Liver (tissue), 8 donors: ENCODE measurements at regions not wholly inside any gene's neighbourhood (a gene's known extent, or its start where the extent isn't known, plus 50 kb on each side); places are given as distances from the start of the nearest gene placed in this dataset.

Experiments used
- DNase-seq: peaks from one replicate; pipeline ENCODE4 v3.0.0-alpha.2; 2017; ENCODE audit warnings: low spot score
- H3K27ac ChIP-seq, 2 donors: one replicate each; pipeline ENCODE4 v1.7.0; 2013; ENCODE audit warnings: inconsistent platforms in 2 of 2, low read length in 2 of 2, control low read depth in 1 of 2, low read depth in 1 of 2, mild to moderate bottlenecking in 1 of 2
- H3K27me3 ChIP-seq, 4 donors: one replicate each; pipeline versions ENCODE4 v1.6.1 to v1.7.0; 2013; ENCODE audit warnings: low read length in 3 of 4, inconsistent platforms in 1 of 4, mild to moderate bottlenecking in 1 of 4, moderate library complexity in 1 of 4; ENCODE audit not compliant: control insufficient read depth in 4 of 4, insufficient read depth in 4 of 4
- H3K36me3 ChIP-seq, 4 donors: one replicate each; pipeline versions ENCODE4 v1.6.1 to v1.7.0; 2013; ENCODE audit warnings: low read length in 3 of 4, mild to moderate bottlenecking in 3 of 4, low read depth in 1 of 4, moderate library complexity in 1 of 4; ENCODE audit not compliant: control insufficient read depth in 4 of 4, insufficient read depth in 3 of 4
- H3K4me1 ChIP-seq, 4 donors: one replicate each; pipeline versions ENCODE4 v1.6.1 to v1.7.0; 2013; ENCODE audit warnings: low read length in 3 of 4, mild to moderate bottlenecking in 3 of 4, moderate library complexity in 1 of 4; ENCODE audit not compliant: control insufficient read depth in 4 of 4, insufficient read depth in 4 of 4
- H3K4me3 ChIP-seq, 3 donors: one replicate each; pipeline versions ENCODE4 v1.6.1 to v1.7.0; 2013; ENCODE audit warnings: low read length in 3 of 3, control low read depth in 1 of 3, low read depth in 1 of 3, mild to moderate bottlenecking in 1 of 3
- H3K9ac ChIP-seq, 2 donors: one replicate each; pipeline ENCODE4 v1.7.0; 2013; ENCODE audit warnings: low read length in 2 of 2, mild to moderate bottlenecking in 2 of 2, moderate library complexity in 2 of 2, control low read depth in 1 of 2, low read depth in 1 of 2
- H3K9me3 ChIP-seq, 4 donors: one replicate each; pipeline versions ENCODE4 v1.6.1 to v1.7.0; 2013; ENCODE audit warnings: low read length in 3 of 4; ENCODE audit not compliant: control insufficient read depth in 4 of 4
- CTCF ChIP-seq: fragments of 150-350 bp; IDR thresholded peaks from 2 replicates; pipeline ENCODE4 v1.5.1; 2017; ENCODE audit warnings: improper control_type of control experiment, low read depth, low read length; ENCODE audit not compliant: missing input control
- EGR1 ChIP-seq, 2 donors: IDR thresholded peaks; 2 replicates each; pipeline ENCODE4 v1.6.1; 2016 to 2018; ENCODE audit warnings: antibody characterized with exemption in 2 of 2, low read depth in 2 of 2
- FOXA2 ChIP-seq: IDR thresholded peaks from 2 replicates; pipeline ENCODE4 v1.6.1; 2016; ENCODE audit warnings: antibody characterized with exemption
- GABPA ChIP-seq, 2 donors: IDR thresholded peaks in 1 of 2; conservative IDR thresholded peaks in 1 of 2; 2 replicates each; pipeline ENCODE4 v1.6.1; 2016; ENCODE audit warnings: antibody characterized with exemption in 2 of 2, mild to moderate bottlenecking in 1 of 2, moderate library complexity in 1 of 2
- HNF4A ChIP-seq, 2 donors: conservative IDR thresholded peaks; 2 replicates each; pipeline ENCODE4 v1.6.1; 2016; ENCODE audit warnings: antibody characterized with exemption in 2 of 2, mild to moderate bottlenecking in 2 of 2
- JUND ChIP-seq, 2 donors: IDR thresholded peaks; 2 replicates each; pipeline ENCODE4 v1.6.1; 2016; ENCODE audit warnings: antibody characterized with exemption in 2 of 2
- MAX ChIP-seq: IDR thresholded peaks from 2 replicates; pipeline ENCODE4 v1.6.1; 2016; ENCODE audit warnings: antibody characterized with exemption
- NR2F2 ChIP-seq: IDR thresholded peaks from 2 replicates; pipeline ENCODE4 v1.6.1; 2016; ENCODE audit warnings: antibody characterized with exemption
- RAD21 ChIP-seq, 2 donors: IDR thresholded peaks; 2 replicates each; pipeline ENCODE4 v1.6.1; 2016; ENCODE audit warnings: antibody characterized with exemption in 2 of 2, mild to moderate bottlenecking in 2 of 2
- RXRA ChIP-seq, 2 donors: IDR thresholded peaks; 2 replicates each; pipeline ENCODE4 v1.6.1; 2017 to 2018; ENCODE audit warnings: antibody characterized with exemption in 2 of 2, mild to moderate bottlenecking in 1 of 2
- SP1 ChIP-seq: IDR thresholded peaks from 2 replicates; pipeline ENCODE4 v1.6.1; 2018; ENCODE audit warnings: antibody characterized with exemption, mild to moderate bottlenecking
- TAF1 ChIP-seq: conservative IDR thresholded peaks from 2 replicates; pipeline ENCODE4 v1.6.1; 2016; ENCODE audit warnings: antibody characterized with exemption, mild to moderate bottlenecking
- ZBTB33 ChIP-seq: IDR thresholded peaks from 2 replicates; pipeline ENCODE4 v1.6.1; 2016; ENCODE audit warnings: antibody characterized with exemption
- WGBS: extraction: QIAGEN DNeasy Blood & Tissue Kit; methylation state at CpG from one replicate; pipeline ENCODE4 v1.1.7; 2013; 5-methylcytosine and 5-hydroxymethylcytosine counted together
- TF ChIP-seq, protein P1 (sequence below): IDR thresholded peaks from 2 replicates; pipeline ENCODE4 v1.6.1; 2016; ENCODE audit warnings: antibody characterized with exemption
- TF ChIP-seq, protein P2 (sequence below): IDR thresholded peaks from 2 replicates; pipeline ENCODE4 v1.6.1; 2016; ENCODE audit warnings: antibody characterized with exemption, mild to moderate bottlenecking
- donor health status: healthy.
- donor health status: healthy.
- donor health status: healthy.
- donor health status: healthy.
- donor health status: healthy.

DNA sequence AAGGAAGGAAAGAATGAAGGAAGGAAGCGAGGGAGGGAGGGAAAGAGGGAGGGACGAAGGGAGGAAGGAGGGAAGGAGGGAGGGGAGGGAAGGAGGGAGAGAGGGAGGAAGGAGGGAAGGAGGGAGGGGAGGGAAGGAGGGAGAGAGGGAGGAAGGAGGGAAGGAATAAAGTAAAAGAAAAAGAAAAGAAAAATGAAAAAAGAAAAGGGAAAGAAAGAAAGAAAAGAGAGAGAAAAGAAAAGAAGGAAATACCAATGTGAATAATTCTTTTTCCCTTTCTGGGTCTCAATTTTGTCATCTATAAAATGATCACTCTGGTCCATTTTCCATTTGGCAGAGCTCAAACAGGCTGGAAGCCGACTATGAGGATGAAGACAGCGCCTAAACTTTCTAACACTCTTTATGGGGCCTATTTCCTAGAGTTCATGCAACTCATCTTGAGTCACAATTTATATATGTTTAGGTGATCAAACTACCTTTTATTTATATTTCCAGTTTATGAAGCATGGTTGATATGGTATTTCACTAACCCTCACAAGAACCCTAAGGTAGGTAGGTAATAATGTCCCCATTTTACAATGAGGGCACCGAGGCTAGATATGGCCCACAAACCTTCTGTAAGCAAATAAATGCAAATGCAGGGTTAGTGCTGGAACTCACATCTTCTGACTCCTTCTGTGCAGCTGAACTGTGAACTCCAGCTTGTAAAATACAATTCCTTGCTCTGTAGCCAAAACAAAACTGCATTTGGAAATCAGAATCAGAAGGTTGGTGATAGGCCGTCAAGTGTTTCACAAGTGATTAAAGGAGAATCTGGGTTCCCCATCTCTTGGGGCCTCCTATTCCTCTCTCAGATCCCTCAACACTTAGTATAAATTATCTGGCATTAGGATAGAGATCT is 434.3 kb downstream of the ETS1 start:
- H3K4me3 ChIP-seq = no peak overlapping the region
- H3K27ac ChIP-seq = no peak overlapping the region
- no peaks in the 10 kb centered on the region for H3K9me3 ChIP-seq
- H3K4me1 ChIP-seq = peaks cover 0 to 3% (median 0%) of the 10 kb centered on the region in 4 donors
- TF ChIP-seq RXRA (IDR thresholded peaks at IDR 0.05) (no peak), TAF1 (no peak), NR2F2 (no peak), RAD21 (IDR thresholded peaks at IDR 0.05) (no peak), EGR1 (IDR thresholded peaks at IDR 0.05; ENCODE audit: low read depth in 2 of 2) (no peak), HNF4A (conservative IDR thresholded peaks at IDR 0.05) (no peak)
- no peak for DNase-seq
- no peak overlapping the region for H3K9ac ChIP-seq
- 89% methylated on average over 6 of the region's 6 CpGs for WGBS
- H3K27me3 ChIP-seq = no peaks in the 10 kb centered on the region
- H3K36me3 ChIP-seq = no peaks in the 10 kb centered on the region

GRCh38 chr11:128151780-128152179 is 435.6 kb downstream of the ETS1 start:
- DNase-seq = no peak
- Histone ChIP-seq H3K9ac (no peak overlapping the region), H3K36me3 (no peaks in the 10 kb centered on the region)

More at GRCh38 chr11:128151780-128152179, 435.6 kb downstream of the ETS1 start:
- TF ChIP-seq ZBTB33 (no peak), CTCF (no peak), MAX (no peak), FOXA2 (no peak), EGR1 (IDR thresholded peaks at IDR 0.05; ENCODE audit: low read depth in 2 of 2) (no peak), JUND (IDR thresholded peaks at IDR 0.05) (no peak), RAD21 (IDR thresholded peaks at IDR 0.05) (no peak), GABPA (IDR thresholded peaks at IDR 0.05 in 1 of 2, conservative IDR thresholded peaks at IDR 0.05 in 1 of 2) (no peak), HNF4A (conservative IDR thresholded peaks at IDR 0.05) (no peak), TAF1 (no peak), SP1 (no peak)
- TF ChIP-seq, protein P1, sequence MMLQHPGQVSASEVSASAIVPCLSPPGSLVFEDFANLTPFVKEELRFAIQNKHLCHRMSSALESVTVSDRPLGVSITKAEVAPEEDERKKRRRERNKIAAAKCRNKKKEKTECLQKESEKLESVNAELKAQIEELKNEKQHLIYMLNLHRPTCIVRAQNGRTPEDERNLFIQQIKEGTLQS = no peak
- TF ChIP-seq, protein P2, sequence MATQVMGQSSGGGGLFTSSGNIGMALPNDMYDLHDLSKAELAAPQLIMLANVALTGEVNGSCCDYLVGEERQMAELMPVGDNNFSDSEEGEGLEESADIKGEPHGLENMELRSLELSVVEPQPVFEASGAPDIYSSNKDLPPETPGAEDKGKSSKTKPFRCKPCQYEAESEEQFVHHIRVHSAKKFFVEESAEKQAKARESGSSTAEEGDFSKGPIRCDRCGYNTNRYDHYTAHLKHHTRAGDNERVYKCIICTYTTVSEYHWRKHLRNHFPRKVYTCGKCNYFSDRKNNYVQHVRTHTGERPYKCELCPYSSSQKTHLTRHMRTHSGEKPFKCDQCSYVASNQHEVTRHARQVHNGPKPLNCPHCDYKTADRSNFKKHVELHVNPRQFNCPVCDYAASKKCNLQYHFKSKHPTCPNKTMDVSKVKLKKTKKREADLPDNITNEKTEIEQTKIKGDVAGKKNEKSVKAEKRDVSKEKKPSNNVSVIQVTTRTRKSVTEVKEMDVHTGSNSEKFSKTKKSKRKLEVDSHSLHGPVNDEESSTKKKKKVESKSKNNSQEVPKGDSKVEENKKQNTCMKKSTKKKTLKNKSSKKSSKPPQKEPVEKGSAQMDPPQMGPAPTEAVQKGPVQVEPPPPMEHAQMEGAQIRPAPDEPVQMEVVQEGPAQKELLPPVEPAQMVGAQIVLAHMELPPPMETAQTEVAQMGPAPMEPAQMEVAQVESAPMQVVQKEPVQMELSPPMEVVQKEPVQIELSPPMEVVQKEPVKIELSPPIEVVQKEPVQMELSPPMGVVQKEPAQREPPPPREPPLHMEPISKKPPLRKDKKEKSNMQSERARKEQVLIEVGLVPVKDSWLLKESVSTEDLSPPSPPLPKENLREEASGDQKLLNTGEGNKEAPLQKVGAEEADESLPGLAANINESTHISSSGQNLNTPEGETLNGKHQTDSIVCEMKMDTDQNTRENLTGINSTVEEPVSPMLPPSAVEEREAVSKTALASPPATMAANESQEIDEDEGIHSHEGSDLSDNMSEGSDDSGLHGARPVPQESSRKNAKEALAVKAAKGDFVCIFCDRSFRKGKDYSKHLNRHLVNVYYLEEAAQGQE = no peak
- H3K27me3 ChIP-seq = no peaks in the 10 kb centered on the region
- no peaks in the 10 kb centered on the region for H3K9me3 ChIP-seq
- H3K4me1 ChIP-seq = peaks cover 0 to 5% (median 0%) of the 10 kb centered on the region in 4 donors
- H3K27ac ChIP-seq = no peak overlapping the region
- H3K4me3 ChIP-seq = no peak overlapping the region
